Right lobe of liver (tissue), 4 donors: ENCODE measurements at regions not wholly inside any gene's neighbourhood (a gene's known extent, or its start where the extent isn't known, plus 50 kb on each side); places are given as distances from the start of the nearest gene placed in this dataset.

Experiments
- CTCF ChIP-seq, 4 donors: fragments of 200-600 bp in 3 of 4; fragments of 450-650 bp in 1 of 4; IDR thresholded peaks; one replicate each; pipeline versions ENCODE4 v1.5.1 to v1.8.0; 2016 to 2022; ENCODE audit warnings: antibody characterized with exemption in 4 of 4, mild to moderate bottlenecking in 2 of 4
- POLR2A ChIP-seq: fragments of 450-650 bp; IDR thresholded peaks from one replicate; pipeline ENCODE4 v1.6.1; 2017; ENCODE audit warnings: antibody characterized with exemption, mild to moderate bottlenecking
- donor health status: DM: no; HTN: no; CAD: no.
- donor health status: DM: no; HTN: no; CAD: no.
- donor health status: DM: no; HTN: yes; CAD: no.

- TF ChIP-seq CTCF (IDR thresholded peaks at IDR 0.05), result no peak
- TF ChIP-seq POLR2A, result no peak
Measured at GRCh38 chr14:104528496-104528895, 51.1 kb upstream of the C14orf180 start.
